Epithelial cell of esophagus (primary cell): ENCODE measurements at regions not wholly inside any gene's neighbourhood (a gene's known extent, or its start where the extent isn't known, plus 50 kb on each side); places are given as distances from the start of the nearest gene placed in this dataset.

Source experiments
- DNase-seq: peaks from one replicate; pipeline ENCODE4 v3.0.0; 2010; ENCODE audit warnings: low read depth
- H3K4me3 ChIP-seq: 2 replicates; pipeline ENCODE4 v1.5.1; 2011; ENCODE audit warnings: mild to moderate bottlenecking, low read length, control low read depth
- TF ChIP-seq, protein P1 (sequence below): IDR thresholded peaks from 2 replicates; pipeline ENCODE4 v1.5.1; 2011; ENCODE audit warnings: low read depth, mild to moderate bottlenecking, low read length, control low read depth, inconsistent platforms; ENCODE audit not compliant: insufficient read depth; ENCODE audit errors: missing control alignments

DNA sequence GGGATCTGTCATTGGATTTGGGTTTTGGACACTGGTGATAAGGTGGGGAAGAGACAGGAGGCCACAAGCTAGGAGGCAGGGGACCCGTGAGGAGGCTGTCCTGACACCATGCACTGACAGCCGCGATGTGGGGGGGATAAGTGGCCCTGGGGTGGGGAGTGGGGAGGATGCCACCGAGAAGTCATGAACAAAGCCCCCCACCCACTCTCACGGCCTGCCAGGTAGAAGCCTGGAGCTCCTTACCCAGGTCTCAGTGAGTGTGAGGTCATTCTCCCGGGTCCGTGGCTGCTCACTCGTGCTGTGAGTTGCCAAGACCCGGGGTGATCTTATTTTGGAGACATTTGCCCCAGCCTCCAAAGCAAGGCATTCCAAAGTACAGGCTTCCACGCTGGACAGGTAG is 165.9 kb upstream of the TNRC6C start:
- TF ChIP-seq, protein P1, sequence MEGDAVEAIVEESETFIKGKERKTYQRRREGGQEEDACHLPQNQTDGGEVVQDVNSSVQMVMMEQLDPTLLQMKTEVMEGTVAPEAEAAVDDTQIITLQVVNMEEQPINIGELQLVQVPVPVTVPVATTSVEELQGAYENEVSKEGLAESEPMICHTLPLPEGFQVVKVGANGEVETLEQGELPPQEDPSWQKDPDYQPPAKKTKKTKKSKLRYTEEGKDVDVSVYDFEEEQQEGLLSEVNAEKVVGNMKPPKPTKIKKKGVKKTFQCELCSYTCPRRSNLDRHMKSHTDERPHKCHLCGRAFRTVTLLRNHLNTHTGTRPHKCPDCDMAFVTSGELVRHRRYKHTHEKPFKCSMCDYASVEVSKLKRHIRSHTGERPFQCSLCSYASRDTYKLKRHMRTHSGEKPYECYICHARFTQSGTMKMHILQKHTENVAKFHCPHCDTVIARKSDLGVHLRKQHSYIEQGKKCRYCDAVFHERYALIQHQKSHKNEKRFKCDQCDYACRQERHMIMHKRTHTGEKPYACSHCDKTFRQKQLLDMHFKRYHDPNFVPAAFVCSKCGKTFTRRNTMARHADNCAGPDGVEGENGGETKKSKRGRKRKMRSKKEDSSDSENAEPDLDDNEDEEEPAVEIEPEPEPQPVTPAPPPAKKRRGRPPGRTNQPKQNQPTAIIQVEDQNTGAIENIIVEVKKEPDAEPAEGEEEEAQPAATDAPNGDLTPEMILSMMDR: no peak
- DNase-seq: no peak
- H3K4me3 ChIP-seq: no peak overlapping the region

DNA sequence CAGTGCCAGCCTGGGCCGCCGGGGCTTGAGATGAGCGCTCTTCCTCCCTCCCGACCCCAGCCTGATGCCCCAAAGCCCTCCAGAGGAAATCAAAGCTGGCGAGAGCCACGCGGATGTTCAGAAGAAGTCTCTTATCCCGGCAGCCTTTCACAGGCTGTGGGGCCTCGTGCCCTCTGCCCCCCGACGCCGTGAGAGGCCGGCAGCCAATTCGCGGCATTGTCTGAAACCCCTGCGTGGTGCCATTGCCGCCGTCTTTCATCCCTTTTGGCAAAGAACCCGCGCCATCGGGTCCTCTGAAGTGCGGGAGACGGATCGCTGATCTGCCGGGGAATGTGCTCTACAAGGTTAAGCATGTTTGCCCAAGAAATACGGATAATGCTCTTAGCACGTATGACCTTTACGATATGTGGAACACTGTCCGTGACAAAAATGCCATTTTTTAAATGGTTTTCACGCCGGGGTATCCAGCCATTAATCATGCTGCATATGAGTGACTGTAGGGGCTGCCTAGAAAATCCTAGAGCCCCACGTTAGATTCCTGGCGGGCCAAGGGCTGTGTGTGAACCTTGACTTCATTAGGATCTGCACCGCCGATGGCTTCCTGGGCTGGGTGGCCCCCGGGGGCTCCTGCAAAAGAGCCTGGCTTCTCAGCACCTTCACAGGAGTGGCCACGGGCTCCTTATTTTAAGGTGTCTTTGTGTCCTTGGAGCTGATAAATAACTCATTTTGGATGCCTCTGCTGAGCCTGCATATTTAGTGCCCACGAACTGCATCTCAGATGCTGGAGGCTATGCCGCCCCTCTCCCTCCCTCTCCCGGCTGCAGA is 165.1 kb upstream of the TNRC6C start:
- no peak for DNase-seq
- TF ChIP-seq, protein P1: no peak
- no peak overlapping the region for H3K4me3 ChIP-seq

DNA sequence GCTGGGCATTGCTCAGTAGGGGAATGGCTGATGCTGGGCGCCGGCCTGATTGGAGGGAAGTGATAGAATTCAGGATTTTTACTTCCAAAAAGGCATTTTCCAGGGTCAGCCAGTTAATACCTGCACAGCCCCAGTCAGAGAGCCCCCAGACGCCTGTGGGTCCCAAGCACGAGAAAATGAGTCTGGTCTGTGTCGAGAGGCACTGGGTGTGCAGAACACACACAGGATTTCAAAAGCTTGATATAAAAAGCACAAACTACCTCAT is 164.6 kb upstream of the TNRC6C start:
- TF ChIP-seq, protein P1: no peak
- H3K4me3 ChIP-seq: no peak overlapping the region
- DNase-seq: no peak

DNA sequence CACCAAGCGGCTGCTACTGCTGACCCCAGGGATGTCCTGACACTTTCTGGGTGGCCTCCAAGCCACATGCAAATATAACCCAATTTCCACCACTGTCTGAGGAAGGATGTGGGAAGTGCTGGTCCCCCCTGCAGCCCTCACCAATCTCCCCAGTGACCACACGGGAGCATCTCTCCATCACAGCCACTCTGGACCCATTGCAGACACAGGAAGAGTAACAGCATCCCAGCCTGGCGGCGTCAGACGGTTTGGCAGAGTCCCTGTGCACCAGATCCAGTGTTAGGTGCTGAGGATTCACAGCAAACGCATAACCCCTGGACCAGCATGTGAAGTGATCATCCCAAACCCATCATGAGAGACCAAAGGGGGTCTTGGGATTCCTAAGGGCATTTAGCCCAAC is 163.7 kb upstream of the TNRC6C start:
- TF ChIP-seq, protein P1: no peak
- no peak overlapping the region for H3K4me3 ChIP-seq
- DNase-seq: no peak

DNA sequence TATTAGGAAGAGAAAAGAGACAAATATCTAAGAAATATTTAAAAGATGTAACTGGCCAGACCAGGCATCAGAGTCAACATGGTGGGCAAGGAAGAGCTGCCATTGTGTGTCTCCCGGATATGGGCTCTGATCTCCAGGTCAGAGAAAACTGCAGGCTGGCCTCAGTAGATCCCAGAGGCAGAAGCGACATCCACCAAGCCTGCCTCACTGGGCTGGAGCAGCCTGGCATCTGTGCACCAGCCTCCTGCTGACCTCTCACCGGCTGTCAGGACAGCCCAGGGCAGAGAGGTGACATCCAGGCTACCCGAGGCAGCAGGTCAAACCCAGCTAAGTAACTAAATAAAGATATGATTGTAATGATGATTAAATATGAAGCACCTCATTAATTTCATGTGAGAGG is 162.8 kb upstream of the TNRC6C start:
- no peak for DNase-seq
- TF ChIP-seq, protein P1: no peak
- H3K4me3 ChIP-seq: no peak overlapping the region

DNA sequence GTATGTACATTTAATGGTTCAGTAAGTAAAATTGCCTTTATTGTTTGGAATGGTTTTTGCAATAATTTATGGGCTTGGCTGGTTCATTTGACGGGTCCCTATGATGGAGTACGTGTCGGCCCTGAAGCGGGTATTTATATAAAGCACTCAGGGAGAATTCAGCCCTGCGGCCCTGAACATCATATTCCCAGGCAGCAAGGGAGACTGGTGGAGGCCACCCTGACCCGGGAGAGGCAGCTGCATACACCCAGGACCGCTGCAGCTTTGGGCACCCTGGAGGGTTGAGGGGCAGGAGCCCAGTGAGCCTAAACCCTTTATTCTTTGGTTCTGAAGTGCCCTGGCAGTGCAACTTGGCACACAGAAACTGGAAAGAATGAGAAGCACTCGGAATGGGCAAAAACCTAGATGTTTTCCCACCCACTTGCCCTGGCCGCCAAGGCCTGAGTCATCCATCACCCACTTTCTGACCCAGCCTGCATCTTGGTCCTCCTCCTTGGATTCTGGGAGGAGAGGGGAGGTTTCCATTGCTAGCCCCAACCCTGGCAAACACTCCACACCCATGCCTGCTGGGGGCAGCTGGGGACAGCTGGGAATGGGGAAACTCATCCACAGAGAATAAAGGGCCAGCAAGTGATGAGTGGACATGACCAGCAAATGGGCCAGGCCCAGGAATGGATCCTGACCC is 162.2 kb upstream of the TNRC6C start:
- no peak overlapping the region for H3K4me3 ChIP-seq
- TF ChIP-seq, protein P1: no peak
- DNase-seq: no peak

DNA sequence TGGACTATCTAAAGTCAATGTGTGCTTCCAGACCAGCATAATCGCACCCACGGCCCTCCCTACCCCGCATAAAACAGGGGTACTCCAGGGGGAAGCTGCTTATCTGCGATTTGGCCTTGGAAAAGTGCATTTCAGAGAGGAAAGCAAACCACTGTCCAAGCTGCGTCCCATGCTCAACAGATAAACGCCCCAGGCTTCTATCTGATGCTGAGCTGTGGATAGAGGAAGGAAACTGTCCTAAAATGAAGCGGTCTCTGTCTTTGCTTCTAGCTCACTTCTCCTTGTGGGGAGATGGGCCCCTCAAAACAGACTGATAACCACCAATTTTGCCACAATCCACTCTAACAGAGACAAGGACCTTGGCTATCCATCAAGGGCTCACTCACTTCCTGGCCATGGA is 160.5 kb upstream of the TNRC6C start:
- no peak for DNase-seq
- TF ChIP-seq, protein P1: no peak
- H3K4me3 ChIP-seq: no peak overlapping the region
